HG03159 (cell line): ENCODE measurements at regions not wholly inside any gene's neighbourhood (a gene's known extent, or its start where the extent isn't known, plus 50 kb on each side); places are given as distances from the start of the nearest gene placed in this dataset.

ENCODE experiments used
- ATAC-seq: cut with Tn5 transposase; IDR thresholded peaks from one replicate; pipeline ENCODE4 v1.9.1; 2021; ENCODE audit warnings: mild to moderate bottlenecking, moderate library complexity; ENCODE audit not compliant: unreplicated experiment

- ATAC-seq: no peak
Observed at GRCh38 chr18:60962625-60963024, 370.6 kb upstream of the CDH20 start.

- ATAC-seq: no peak
Observed at GRCh38 chr18:60965856-60966255, 367.4 kb upstream of the CDH20 start.

GRCh38 chr18:60966876-60967275 lies 366.4 kb upstream of the CDH20 start:
- ATAC-seq: no peak

GRCh38 chr18:60975420-60975819 lies 357.8 kb upstream of the CDH20 start:
- no peak for ATAC-seq

- ATAC-seq: no peak
Observed at GRCh38 chr18:60976976-60977375, 356.3 kb upstream of the CDH20 start.

GRCh38 chr18:60978338-60978737 lies 354.9 kb upstream of the CDH20 start:
- ATAC-seq: no peak

- ATAC-seq: no peak
Observed at GRCh38 chr18:60980422-60981005, 352.7 kb upstream of the CDH20 start.

GRCh38 chr18:60981682-60982328 lies 351.4 kb upstream of the CDH20 start:
- no peak for ATAC-seq

GRCh38 chr18:60982329-60982695 lies 350.9 kb upstream of the CDH20 start:
- no peak for ATAC-seq

- ATAC-seq: no peak
Observed at GRCh38 chr18:60982928-60983327, 350.3 kb upstream of the CDH20 start.

- no peak for ATAC-seq
Observed at GRCh38 chr18:60984510-60984909, 348.7 kb upstream of the CDH20 start.

GRCh38 chr18:60987963-60988362 lies 345.3 kb upstream of the CDH20 start:
- ATAC-seq: no peak

- ATAC-seq: no peak
Observed at GRCh38 chr18:60996326-60996725, 336.9 kb upstream of the CDH20 start.

- no peak for ATAC-seq
Observed at GRCh38 chr18:60996822-60997221, 336.4 kb upstream of the CDH20 start.

GRCh38 chr18:61001138-61001537 lies 332.1 kb upstream of the CDH20 start:
- no peak for ATAC-seq

GRCh38 chr18:61006687-61007224 lies 326.5 kb upstream of the CDH20 start:
- no peak for ATAC-seq

GRCh38 chr18:61019338-61020301 lies 313.6 kb upstream of the CDH20 start:
- ATAC-seq: no peak

- ATAC-seq: no peak
Observed at GRCh38 chr18:61025596-61025995, 307.6 kb upstream of the CDH20 start.

- no peak for ATAC-seq
Observed at GRCh38 chr18:61031626-61032025, 301.6 kb upstream of the CDH20 start.

- ATAC-seq: no peak
Observed at GRCh38 chr18:61034580-61034979, 298.6 kb upstream of the CDH20 start.

- no peak for ATAC-seq
Observed at GRCh38 chr18:61039251-61039650, 294.0 kb upstream of the CDH20 start.

- no peak for ATAC-seq
Observed at GRCh38 chr18:61047794-61048193, 285.4 kb upstream of the CDH20 start.
